ENCODE measurements at regions not wholly inside any gene's neighbourhood (a gene's known extent, or its start where the extent isn't known, plus 50 kb on each side); places are given as distances from the start of the nearest gene placed in this dataset.
"Not testable (repeated sequence)": the region's sequence is repeated elsewhere in the genome, so short reads cannot be mapped to it uniquely, and the experiment has no call there.

DNA sequence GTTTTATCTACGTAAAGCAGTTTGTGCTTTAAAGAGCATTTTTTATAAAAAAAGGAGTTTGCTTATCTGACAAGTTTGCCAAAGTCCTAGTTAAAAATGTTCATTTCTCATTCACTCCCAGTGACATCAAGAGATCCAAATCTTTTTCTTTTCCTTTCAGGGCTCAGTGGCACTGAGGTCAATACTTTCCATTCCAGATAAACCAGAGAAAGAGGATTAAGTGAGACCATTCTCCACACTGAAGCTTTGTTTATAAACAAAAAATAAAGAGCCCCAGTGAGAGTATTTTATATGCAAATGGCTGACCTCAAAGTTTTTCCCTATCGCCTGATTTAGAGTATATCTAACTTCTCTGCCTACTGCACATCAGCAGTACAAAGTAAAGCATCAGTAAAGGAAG is 199.8 kb downstream of the ALG10B start:
- ATAC-seq, result peak in 1 of 4 donors; percentile 49
- Histone ChIP-seq H3K4me3 (no peak overlapping the region), H3K27me3 (no peaks in the 10 kb centered on the region), H3K4me1 (no peaks in the 10 kb centered on the region), H3K27ac (peak overlapping the region in 1 of 3 donors; percentile 41), H3K9me3 (no peaks in the 10 kb centered on the region), H3K36me3 (no peaks in the 10 kb centered on the region)
- DNase-seq, result no peak
- intact Hi-C loops (cut with DNase I), result no loop called here
- WGBS (ENCODE audit: insufficient coverage, low coverage, low lambda C conversion rate, missing lambda C conversion rate), result 23% methylated on average over 2 of the region's 2 CpGs
- no peak for TF ChIP-seq POLR2A (IDR thresholded peaks at IDR 0.05)

DNA sequence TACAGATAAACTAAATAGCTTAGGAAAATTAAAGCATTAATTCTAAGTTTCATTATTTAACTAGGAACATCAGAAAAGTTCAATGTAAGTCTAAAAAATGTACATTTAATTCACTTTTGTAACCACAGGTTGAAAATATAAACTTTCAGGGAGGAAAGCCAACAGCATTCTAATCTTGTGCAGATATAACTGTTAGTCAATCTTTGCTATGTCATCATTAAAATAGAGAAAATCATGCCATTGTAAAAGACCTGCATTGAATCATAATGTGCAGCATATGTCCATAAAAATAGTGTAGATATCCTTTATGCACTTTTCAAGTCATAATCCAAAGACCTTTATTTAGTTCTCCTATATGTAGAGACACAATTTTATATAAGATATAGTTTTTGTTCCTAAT is 207.3 kb downstream of the ALG10B start:
- Histone ChIP-seq H3K4me1 (no peaks in the 10 kb centered on the region), H3K9me3 (no peaks in the 10 kb centered on the region), H3K4me3 (no peak overlapping the region), H3K36me3 (no peaks in the 10 kb centered on the region), H3K27ac (no peak overlapping the region), H3K27me3 (no peaks in the 10 kb centered on the region)
- ATAC-seq, result no peak
- TF ChIP-seq POLR2A (IDR thresholded peaks at IDR 0.05), result no peak
- TF ChIP-seq, protein P1, sequence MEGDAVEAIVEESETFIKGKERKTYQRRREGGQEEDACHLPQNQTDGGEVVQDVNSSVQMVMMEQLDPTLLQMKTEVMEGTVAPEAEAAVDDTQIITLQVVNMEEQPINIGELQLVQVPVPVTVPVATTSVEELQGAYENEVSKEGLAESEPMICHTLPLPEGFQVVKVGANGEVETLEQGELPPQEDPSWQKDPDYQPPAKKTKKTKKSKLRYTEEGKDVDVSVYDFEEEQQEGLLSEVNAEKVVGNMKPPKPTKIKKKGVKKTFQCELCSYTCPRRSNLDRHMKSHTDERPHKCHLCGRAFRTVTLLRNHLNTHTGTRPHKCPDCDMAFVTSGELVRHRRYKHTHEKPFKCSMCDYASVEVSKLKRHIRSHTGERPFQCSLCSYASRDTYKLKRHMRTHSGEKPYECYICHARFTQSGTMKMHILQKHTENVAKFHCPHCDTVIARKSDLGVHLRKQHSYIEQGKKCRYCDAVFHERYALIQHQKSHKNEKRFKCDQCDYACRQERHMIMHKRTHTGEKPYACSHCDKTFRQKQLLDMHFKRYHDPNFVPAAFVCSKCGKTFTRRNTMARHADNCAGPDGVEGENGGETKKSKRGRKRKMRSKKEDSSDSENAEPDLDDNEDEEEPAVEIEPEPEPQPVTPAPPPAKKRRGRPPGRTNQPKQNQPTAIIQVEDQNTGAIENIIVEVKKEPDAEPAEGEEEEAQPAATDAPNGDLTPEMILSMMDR (IDR thresholded peaks at IDR 0.05), result no peak
- intact Hi-C loops (cut with DNase I), result no loop called here
- DNase-seq, result no peak

DNA sequence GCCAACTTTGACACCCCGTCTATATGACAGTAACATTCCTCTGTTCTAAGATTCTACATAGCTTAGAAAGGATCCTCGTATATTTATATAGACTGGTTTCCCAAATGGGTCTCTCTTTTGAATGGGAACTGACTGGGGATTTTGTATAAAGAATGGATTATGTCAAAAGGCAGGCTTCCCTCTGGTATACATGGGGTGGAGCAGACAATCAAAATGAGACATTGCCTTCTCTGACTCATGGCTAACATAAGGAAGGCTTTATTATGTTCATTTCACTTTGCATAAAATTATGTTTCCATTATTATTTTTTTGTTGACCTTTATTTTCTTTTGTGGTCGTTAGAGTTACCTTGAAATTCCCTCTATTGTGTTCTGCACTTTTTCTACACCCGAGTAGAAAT is 211.1 kb downstream of the ALG10B start:
- Histone ChIP-seq H3K27ac (no peak overlapping the region), H3K27me3 (no peaks in the 10 kb centered on the region), H3K9me3 (no peaks in the 10 kb centered on the region), H3K36me3 (no peaks in the 10 kb centered on the region), H3K4me1 (no peaks in the 10 kb centered on the region), H3K4me3 (no peak overlapping the region)
- intact Hi-C loops (cut with DNase I), result no loop called here
- no peak for ATAC-seq
- TF ChIP-seq, protein P1 (IDR thresholded peaks at IDR 0.05), result no peak
- no peak for TF ChIP-seq POLR2A (IDR thresholded peaks at IDR 0.05)
- no peak for DNase-seq
- 36% methylated on average over 4 of the region's 4 CpGs for WGBS (ENCODE audit: insufficient coverage, low coverage, low lambda C conversion rate, missing lambda C conversion rate)

DNA sequence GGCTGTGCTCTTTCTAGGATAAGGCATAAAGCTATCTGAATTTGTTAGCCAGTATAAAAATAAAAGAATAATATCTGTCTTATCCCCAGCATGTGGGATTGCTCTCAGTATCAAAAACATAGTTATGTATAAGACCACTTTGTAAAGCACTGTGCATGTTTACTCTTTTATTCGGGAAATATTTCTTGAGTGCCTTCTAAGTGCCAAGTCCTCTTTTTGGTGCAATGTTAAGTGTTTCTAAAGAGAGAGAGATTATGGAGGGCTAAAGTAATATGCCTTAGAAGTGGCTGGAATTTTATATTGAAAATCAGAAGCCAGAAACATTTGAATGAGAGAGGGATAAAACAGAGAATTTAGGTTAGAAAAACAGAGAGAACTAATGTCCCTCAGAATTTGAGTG is 212.0 kb downstream of the ALG10B start:
- Histone ChIP-seq H3K27me3 (no peaks in the 10 kb centered on the region), H3K9me3 (no peaks in the 10 kb centered on the region), H3K27ac (no peak overlapping the region), H3K36me3 (no peaks in the 10 kb centered on the region), H3K4me1 (no peaks in the 10 kb centered on the region), H3K4me3 (no peak overlapping the region)
- intact Hi-C loops (cut with DNase I), result no loop called here
- TF ChIP-seq, protein P1 (IDR thresholded peaks at IDR 0.05), result no peak
- no peak for TF ChIP-seq POLR2A (IDR thresholded peaks at IDR 0.05)
- WGBS (ENCODE audit: insufficient coverage, low coverage, low lambda C conversion rate, missing lambda C conversion rate), result 69% methylated on average over 1 of the region's 1 CpG
- DNase-seq (no peak), ATAC-seq (no peak)

DNA sequence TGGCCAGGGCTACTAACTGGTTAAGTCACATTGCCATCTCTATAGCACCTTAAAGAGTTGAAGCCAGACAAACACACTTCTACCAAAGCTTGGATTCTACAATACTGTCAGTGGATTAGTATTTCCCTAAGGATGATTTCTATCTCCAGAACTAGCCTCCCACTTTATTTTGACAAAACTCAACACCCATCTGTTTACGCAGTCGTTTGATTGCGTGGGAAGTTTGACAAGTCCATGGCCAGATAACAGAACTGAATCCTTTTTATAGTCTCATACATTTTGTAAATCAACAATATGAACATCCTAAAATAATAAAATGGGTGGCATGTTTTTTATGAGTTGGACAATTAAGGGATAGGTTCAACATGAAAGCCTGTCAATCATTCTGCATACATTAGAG is 212.7 kb downstream of the ALG10B start:
- DNase-seq, ATAC-seq: not testable (repeated sequence)

DNA sequence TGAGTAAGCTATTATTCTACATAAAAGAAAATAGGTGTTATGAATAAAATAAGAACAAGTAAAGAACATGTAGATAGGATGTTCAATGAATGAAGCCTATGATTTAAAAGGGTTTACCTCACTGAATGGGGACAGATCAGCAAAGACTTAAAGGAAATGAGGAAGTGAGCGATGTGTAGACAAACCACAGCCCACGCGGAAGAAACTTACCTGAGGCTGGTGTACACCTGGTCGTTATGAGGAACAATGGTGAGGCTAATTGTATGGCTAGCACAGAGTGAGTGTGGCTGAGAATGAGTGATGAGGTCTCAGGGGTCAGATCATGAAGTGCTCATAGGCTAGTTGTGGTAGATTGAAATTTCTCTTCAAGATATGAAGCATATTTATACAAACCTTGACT is 221.7 kb downstream of the ALG10B start:
- no peaks in the 10 kb centered on the region for H3K4me1 ChIP-seq
- DNase-seq (no peak), ATAC-seq (no peak)
- H3K27me3 ChIP-seq, result no peaks in the 10 kb centered on the region
- H3K36me3 ChIP-seq, result no peaks in the 10 kb centered on the region
- H3K9me3 ChIP-seq, result no peaks in the 10 kb centered on the region
- no peak overlapping the region for H3K27ac ChIP-seq
- 43% methylated on average over 4 of the region's 4 CpGs for WGBS (ENCODE audit: insufficient coverage, low coverage, low lambda C conversion rate, missing lambda C conversion rate)
- H3K4me3 ChIP-seq, result no peak overlapping the region
- intact Hi-C loops (cut with DNase I), result no loop called here
- TF ChIP-seq, protein P1 (IDR thresholded peaks at IDR 0.05), result no peak
- TF ChIP-seq POLR2A (IDR thresholded peaks at IDR 0.05), result no peak

More for the DNA sequence above, 212.7 kb downstream of the ALG10B start:
- H3K36me3 ChIP-seq; H3K27me3 ChIP-seq; H3K4me1 ChIP-seq; intact Hi-C loops (cut with DNase I); H3K9me3 ChIP-seq; H3K4me3 ChIP-seq; H3K27ac ChIP-seq: not testable (repeated sequence)
- WGBS (ENCODE audit: insufficient coverage, low coverage, low lambda C conversion rate, missing lambda C conversion rate), result 63% methylated on average over 3 of the region's 3 CpGs

All from right lobe of liver (tissue), 6 donors.